HEK293T (cell line): ENCODE measurements at regions not wholly inside any gene's neighbourhood (a gene's known extent, or its start where the extent isn't known, plus 50 kb on each side); places are given as distances from the start of the nearest gene placed in this dataset.
"Not testable (repeated sequence)": the region's sequence is repeated elsewhere in the genome, so short reads cannot be mapped to it uniquely, and the experiment has no call there.

ENCODE experiments used
- CTCF ChIA-PET: fragments of 350-600 bp; formaldehyde crosslinking; extraction: SDS; loops from one replicate; lab custom pipeline; 2021; ENCODE audit warnings: antibody characterized with exemption, inconsistent platforms; lab: Yijun Ruan, JAX
- POLR2A ChIA-PET: fragments of 350-600 bp; formaldehyde crosslinking; extraction: SDS; loops from one replicate; lab custom pipeline; 2020; ENCODE audit warnings: antibody characterized with exemption, inconsistent platforms; lab: Yijun Ruan, JAX
- DNase-seq: peaks from one replicate; pipeline ENCODE4 v3.0.0; 2012; ENCODE audit warnings: mixed read lengths; ENCODE audit errors: extremely low spot score
- ARNT ChIP-seq: fragments of 450-650 bp; IDR thresholded peaks from 2 replicates; pipeline ENCODE4 v1.6.1; 2017; ENCODE audit warnings: mild to moderate bottlenecking
- BHLHE40 ChIP-seq: fragments of 450-650 bp; IDR thresholded peaks from 2 replicates; pipeline ENCODE4 v1.6.1; 2016; ENCODE audit warnings: mild to moderate bottlenecking, moderate library complexity, borderline replicate concordance
- CTBP1 ChIP-seq: fragments of 450-650 bp; IDR thresholded peaks from 2 replicates; pipeline ENCODE4 v1.6.1; 2016; ENCODE audit warnings: borderline replicate concordance
- ELF4 ChIP-seq: fragments of 450-650 bp; IDR thresholded peaks from 2 replicates; pipeline ENCODE4 v1.6.1; 2017; ENCODE audit warnings: antibody characterized with exemption
- FOXA1 ChIP-seq: fragments of 450-650 bp; IDR thresholded peaks from 2 replicates; pipeline ENCODE4 v1.6.1; 2016; ENCODE audit warnings: mild to moderate bottlenecking
- FOXK2 ChIP-seq: fragments of 450-650 bp; IDR thresholded peaks from 2 replicates; pipeline ENCODE4 v1.6.1; 2016; ENCODE audit warnings: mild to moderate bottlenecking
- FOXM1 ChIP-seq: fragments of 450-650 bp; IDR thresholded peaks from 2 replicates; pipeline ENCODE4 v1.6.1; 2017; ENCODE audit warnings: mild to moderate bottlenecking, borderline replicate concordance
- HDGF ChIP-seq: fragments of 450-650 bp; IDR thresholded peaks from 2 replicates; pipeline ENCODE4 v1.6.1; 2017; ENCODE audit warnings: antibody characterized with exemption, borderline replicate concordance
- L3MBTL2 ChIP-seq: fragments of 450-650 bp; conservative IDR thresholded peaks from 2 replicates; pipeline ENCODE4 v1.6.1; 2016; ENCODE audit warnings: mild to moderate bottlenecking
- LEF1 ChIP-seq: fragments of 450-650 bp; IDR thresholded peaks from 2 replicates; pipeline ENCODE4 v1.6.1; 2017; ENCODE audit warnings: mild to moderate bottlenecking, borderline replicate concordance
- NFRKB ChIP-seq: fragments of 450-650 bp; IDR thresholded peaks from 2 replicates; pipeline ENCODE4 v1.6.1; 2016; ENCODE audit warnings: mild to moderate bottlenecking, moderate library complexity
- SP1 ChIP-seq: fragments of 450-650 bp; IDR thresholded peaks from 2 replicates; pipeline ENCODE4 v1.6.1; 2017
- SUZ12 ChIP-seq: fragments of 450-650 bp; IDR thresholded peaks from 2 replicates; pipeline ENCODE4 v1.6.1; 2016; ENCODE audit warnings: mild to moderate bottlenecking
- TARDBP ChIP-seq: fragments of 450-650 bp; IDR thresholded peaks from 2 replicates; pipeline ENCODE4 v1.6.1; 2016
- ZNF384 ChIP-seq: fragments of 450-650 bp; IDR thresholded peaks from 2 replicates; pipeline ENCODE4 v1.6.1; 2016
- TF ChIP-seq, protein P1 (sequence below): fragments of 450-650 bp; IDR thresholded peaks from 2 replicates; pipeline ENCODE4 v1.6.1; 2016

DNA sequence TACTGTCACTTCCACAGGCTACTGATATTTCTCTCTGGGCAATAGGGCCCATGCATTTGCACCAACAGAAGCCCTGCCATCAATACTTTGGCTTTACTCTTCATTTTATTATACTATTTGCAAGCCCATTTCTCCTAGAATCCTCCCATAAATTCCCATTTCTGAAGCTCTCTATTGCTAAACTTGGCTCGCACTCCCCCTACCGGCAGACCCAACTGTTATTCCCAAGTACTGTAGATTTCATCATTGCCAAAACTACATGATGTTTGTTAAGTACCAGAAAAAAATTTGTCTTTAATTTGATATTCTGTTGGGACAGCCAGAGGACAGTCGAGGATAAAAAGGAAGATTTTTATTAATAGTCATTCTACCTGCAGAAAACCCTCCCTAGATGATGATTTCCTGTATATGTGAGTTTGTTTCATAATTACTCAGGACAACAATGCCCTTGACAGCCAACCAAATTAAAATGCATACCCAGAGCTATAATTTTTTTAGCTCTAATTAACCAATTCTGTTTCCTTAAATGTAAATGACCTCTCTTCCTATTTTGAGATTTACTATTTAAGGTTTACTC, 298.6 kb downstream of the REEP3 start:
- TF ChIP-seq SUZ12 (no peak), BHLHE40 (no peak), HDGF (no peak), FOXK2 (no peak), CTBP1 (no peak), TARDBP (no peak), L3MBTL2 (no peak), NFRKB (no peak), ARNT (no peak), ELF4 (no peak), LEF1 (no peak), FOXM1 (no peak)
- TF ChIP-seq, protein P1, sequence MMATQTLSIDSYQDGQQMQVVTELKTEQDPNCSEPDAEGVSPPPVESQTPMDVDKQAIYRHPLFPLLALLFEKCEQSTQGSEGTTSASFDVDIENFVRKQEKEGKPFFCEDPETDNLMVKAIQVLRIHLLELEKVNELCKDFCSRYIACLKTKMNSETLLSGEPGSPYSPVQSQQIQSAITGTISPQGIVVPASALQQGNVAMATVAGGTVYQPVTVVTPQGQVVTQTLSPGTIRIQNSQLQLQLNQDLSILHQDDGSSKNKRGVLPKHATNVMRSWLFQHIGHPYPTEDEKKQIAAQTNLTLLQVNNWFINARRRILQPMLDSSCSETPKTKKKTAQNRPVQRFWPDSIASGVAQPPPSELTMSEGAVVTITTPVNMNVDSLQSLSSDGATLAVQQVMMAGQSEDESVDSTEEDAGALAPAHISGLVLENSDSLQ: no peak
- POLR2A ChIA-PET: no interaction called here
- CTCF ChIA-PET: interaction anchor here (0.6 to 2.1 kb wide), 6 partner anchors 12 to 1971 kb away, joined by 3 to 7 read pairs (median 3); no protein-coding TSS in a partner anchor
- peak; percentile 37 for DNase-seq

DNA sequence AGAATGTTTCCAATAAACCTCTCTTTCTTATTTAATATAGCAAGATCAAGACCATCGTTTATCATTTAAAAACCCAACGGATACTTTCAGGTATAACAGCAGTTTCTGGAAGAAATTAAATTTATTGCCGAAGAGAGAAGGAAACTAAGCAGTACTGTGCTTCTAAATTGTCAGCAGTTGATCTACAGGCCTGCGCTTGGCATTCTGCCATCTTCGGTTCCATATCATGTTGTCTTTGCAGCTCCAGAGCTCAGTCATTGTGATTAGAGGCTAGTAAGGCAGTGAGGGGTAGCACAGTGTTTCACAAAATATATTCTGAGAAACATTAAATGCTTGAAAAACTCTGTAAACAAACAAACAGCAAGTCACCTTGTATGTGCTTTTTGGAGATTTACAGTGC, 301.3 kb downstream of the REEP3 start:
- POLR2A ChIA-PET: no interaction called here
- TF ChIP-seq FOXM1 (no peak), L3MBTL2 (no peak), BHLHE40 (no peak), LEF1 (no peak), TARDBP (no peak), ZNF384 (no peak), FOXA1 (no peak), SP1 (no peak), HDGF (no peak), ELF4 (no peak), ARNT (no peak), NFRKB (no peak), SUZ12 (no peak), CTBP1 (no peak), FOXK2 (no peak)
- TF ChIP-seq, protein P1: no peak
- DNase-seq: no peak
- CTCF ChIA-PET: no interaction called here

DNA sequence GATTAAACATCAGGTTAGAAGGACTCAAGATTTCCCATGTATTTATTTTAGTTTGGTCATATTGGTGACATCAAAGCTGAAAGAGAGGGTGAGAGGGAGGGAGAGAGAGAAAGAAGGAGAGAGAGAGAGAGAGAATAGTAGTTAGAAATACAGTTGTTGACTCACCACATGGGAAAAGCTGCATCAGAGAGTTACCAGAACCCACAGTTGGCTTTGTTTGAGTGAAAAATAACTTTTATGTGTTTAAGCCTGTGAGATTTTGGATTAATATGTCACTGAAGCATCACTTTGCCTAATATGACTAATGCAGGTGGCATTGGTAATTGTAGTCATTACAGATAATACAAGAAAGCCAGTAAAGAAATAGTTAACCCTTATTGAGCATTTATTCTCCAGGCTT, 303.9 kb downstream of the REEP3 start:
- TF ChIP-seq BHLHE40: no peak
- TF ChIP-seq CTBP1: no peak
- no peak for TF ChIP-seq HDGF
- no peak for TF ChIP-seq ZNF384
- no peak for TF ChIP-seq LEF1
- TF ChIP-seq FOXA1: no peak
- TF ChIP-seq SP1: no peak
- no peak for DNase-seq
- POLR2A ChIA-PET: no interaction called here
- CTCF ChIA-PET: no interaction called here

DNA sequence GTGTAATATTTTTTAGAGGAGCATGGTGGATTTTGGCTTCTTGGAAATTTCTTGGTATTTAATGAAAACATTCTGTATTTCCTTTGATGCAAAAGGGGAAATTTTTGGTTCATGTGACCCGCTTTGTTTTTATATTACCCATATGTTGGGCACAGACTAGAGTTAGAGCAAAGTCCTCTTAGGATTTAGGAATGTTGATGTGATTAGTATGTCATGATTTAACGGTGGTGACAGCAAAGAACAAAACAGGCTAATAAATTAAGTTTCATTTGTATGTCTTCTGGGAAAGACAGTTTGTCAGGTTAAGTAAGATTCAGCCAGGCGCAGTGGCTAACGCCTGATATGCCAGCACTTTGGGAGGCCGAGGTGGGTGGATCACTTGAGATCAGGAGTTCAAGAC, 304.6 kb downstream of the REEP3 start:
- POLR2A ChIA-PET: no interaction called here
- TF ChIP-seq, protein P1: no peak
- TF ChIP-seq HDGF (no peak), L3MBTL2 (no peak), ELF4 (no peak), LEF1 (no peak), SUZ12 (no peak), CTBP1 (no peak), ARNT (no peak)
- CTCF ChIA-PET: no interaction called here
- DNase-seq: no peak

DNA sequence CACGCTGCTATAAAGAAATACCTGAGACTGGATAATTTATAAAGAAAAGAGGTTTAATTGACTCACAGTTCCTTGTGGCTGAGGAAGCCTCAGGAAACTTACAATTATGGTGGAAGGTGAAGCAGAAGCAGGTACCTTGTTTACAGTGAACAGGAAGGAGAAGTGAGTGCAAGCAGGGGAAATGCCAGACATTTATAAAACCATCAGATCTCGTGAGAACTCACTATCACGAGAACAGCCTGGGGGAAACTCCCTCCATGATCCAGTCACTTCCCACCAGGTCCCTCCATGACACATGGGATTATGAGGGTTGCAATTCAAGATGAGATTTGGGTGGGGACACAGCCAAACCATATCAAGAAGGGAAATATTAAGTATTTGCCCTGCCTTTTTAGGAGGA, 305.8 kb downstream of the REEP3 start:
- DNase-seq, CTCF ChIA-PET, POLR2A ChIA-PET: not testable (repeated sequence)

DNA sequence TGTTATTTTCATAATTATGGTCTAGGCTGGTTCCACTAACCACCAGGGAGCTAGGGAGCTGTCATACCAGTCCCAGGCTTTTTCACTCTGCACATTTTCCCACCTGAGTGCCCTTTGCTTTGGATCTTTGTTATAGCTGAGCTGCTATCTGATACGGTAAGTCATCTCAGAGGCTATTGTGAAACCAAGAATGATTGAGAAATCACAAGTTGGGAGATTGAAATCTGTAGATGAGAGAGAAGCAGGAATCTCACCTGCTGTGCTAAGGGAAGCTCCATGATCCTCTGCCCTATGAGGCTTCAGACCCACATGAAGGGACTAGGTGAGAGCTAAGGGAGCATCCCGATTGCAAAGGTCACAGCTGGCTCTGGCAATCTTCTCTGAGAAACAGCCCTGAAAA, 307.8 kb downstream of the REEP3 start:
- POLR2A ChIA-PET: no interaction called here
- CTCF ChIA-PET: no interaction called here
- TF ChIP-seq SUZ12 (no peak), HDGF (no peak), ELF4 (no peak), ARNT (no peak), SP1 (no peak), NFRKB (no peak), FOXK2 (no peak)
- TF ChIP-seq, protein P1: no peak
- DNase-seq: no peak
